SK-N-MC (cell line): ENCODE measurements at regions not wholly inside any gene's neighbourhood (a gene's known extent, or its start where the extent isn't known, plus 50 kb on each side); places are given as distances from the start of the nearest gene placed in this dataset.

Experiments used
- EZH2 ChIP-seq: fragments of 200-600 bp; sonication (generic); IDR thresholded peaks from one replicate; pipeline ENCODE4 v1.6.1; 2017; ENCODE audit warnings: antibody characterized with exemption
- POLR2AphosphoS5 ChIP-seq: IDR thresholded peaks from 2 replicates; pipeline ENCODE4 v1.6.1; 2012; ENCODE audit warnings: mild to moderate bottlenecking, low read depth, low read length, borderline replicate concordance

GRCh38 chr6:139829576-139829975, 455.1 kb upstream of the CITED2 start:
- TF ChIP-seq EZH2 (no peak), POLR2AphosphoS5 (no peak)
